GM19324 (cell line): ENCODE measurements at regions not wholly inside any gene's neighbourhood (a gene's known extent, or its start where the extent isn't known, plus 50 kb on each side); places are given as distances from the start of the nearest gene placed in this dataset.

Experiments used
- ATAC-seq: cut with Tn5 transposase; IDR thresholded peaks from one replicate; pipeline ENCODE4 v1.9.1; 2021; ENCODE audit warnings: mild to moderate bottlenecking, moderate library complexity; ENCODE audit not compliant: unreplicated experiment, low FRiP score

- no peak for ATAC-seq
Measured at GRCh38 chr5:58046371-58046770, 413.5 kb downstream of the PLK2 start.

DNA sequence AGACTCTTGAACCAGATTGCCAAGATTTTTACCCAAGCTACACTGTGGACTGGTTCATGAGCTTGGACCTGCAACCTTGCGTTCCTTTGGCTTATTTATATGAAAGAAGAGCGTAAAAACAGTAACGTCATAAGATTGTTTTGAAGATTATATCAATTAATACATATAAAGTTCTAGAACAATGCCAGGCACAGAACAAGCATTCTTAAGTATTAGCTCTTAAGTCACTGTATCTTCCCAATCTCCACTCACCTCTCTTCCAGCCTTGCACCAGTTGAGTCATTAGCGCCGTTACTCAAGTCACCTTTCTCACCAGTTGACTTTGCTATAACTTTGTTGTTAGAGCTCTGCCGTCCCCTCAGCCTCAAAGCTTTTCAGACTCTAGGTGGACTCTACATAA is 415.7 kb downstream of the PLK2 start:
- no peak for ATAC-seq

DNA sequence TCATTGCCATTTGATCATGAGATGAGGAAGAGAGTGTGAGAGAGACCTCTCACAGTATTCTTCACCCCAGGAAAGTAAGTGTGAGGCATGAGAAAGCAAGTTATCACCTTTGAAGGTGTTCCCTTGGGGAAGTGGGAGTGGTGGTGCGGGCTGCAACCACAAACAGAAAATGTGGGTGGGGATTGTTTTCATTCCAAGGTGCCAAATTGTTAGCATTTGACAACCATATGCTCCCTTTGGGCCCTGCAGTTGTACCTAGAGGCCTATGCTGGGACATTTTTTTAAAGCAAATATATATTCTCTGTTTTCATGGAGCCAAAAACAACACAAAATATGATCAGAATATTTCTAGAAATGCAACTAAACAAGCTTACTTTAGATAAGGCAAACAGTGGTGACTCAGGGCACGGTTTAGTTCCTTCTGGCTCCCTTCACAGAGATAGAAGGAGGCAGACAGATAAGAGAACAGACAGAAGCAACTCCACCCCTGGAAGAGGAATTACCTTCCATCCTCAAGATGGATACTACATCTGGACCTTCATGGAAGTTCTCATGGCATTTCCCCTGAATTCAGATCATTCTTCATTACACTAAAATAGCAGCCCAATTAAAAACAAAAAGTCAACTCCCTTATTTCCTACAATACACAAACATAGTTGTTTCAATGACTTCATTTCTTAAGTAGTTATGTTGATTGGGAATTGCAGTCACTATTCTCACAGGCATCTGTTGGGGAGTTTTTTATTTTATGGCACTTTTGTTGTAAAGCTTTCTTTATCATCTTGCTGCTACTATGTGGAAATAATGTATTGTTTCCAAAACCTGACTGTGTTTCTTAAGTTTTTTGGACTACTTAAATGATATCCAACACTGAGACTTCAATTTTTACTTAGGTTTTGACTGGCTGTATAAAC is 416.6 kb downstream of the PLK2 start:
- no peak for ATAC-seq

GRCh38 chr5:58041884-58042283 is 418.0 kb downstream of the PLK2 start:
- no peak for ATAC-seq

GRCh38 chr5:58040846-58041245 is 419.0 kb downstream of the PLK2 start:
- ATAC-seq: no peak

- ATAC-seq: no peak
Measured at GRCh38 chr5:58040044-58040443, 419.8 kb downstream of the PLK2 start.

DNA sequence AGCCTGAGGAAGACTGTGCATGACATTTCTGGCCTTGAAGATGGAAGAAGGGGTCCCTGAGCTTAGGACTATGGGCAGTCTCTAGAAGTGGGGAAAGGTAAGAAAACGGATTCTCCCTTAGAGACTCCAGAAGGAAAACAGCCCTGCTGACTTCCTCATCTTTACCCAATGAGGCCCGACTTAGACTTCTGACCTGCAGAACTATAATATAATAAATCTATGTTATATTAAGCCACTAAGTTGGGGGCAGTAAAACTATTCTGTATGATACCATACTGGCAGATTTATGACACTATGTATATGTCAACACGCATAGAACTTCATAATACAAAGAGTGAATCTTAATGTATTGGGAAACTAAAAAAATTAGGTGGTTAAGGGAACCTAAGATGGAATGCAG is 422.0 kb downstream of the PLK2 start:
- no peak for ATAC-seq

- no peak for ATAC-seq
Measured at GRCh38 chr5:58025809-58026208, 434.1 kb downstream of the PLK2 start.

GRCh38 chr5:58024151-58024550 is 435.7 kb downstream of the PLK2 start:
- ATAC-seq: no peak

DNA sequence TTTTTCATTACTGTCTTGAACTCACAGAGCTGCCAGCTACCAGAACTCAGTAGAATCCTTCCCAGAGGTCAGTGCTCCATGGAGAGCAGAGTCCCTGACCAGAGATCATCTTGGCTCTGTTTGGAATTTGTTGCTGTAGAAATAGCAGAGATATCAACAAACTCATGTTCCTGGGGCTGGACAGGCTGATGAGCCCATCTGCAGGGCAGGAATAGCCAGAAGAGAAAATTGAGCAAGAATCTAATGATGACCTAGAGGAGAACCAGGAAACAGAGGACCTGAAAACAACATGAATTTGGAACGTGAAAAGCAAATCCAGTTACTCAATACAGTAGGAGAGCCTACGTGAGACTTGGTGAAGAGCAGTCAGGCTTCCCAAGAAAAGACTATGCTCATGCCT is 437.8 kb downstream of the PLK2 start:
- no peak for ATAC-seq

DNA sequence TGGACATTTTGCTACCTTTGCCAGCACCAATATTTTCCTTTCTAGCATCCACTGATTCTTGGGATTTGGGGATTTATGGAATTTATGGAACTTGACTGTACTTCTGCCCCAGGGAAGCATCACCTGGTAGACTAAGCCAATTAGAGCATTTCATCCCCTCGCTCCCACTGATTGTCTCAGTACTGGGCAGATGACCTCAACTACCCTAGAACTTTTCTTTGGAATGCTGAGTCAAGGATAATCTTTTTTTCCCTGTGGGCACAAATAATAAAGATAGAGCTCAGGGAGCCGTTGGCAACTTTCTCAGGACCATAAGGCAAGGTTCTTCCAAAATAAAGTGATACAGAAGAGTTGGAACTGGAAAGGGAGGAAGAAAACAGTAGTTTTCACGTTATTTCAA is 438.4 kb downstream of the PLK2 start:
- ATAC-seq: no peak

DNA sequence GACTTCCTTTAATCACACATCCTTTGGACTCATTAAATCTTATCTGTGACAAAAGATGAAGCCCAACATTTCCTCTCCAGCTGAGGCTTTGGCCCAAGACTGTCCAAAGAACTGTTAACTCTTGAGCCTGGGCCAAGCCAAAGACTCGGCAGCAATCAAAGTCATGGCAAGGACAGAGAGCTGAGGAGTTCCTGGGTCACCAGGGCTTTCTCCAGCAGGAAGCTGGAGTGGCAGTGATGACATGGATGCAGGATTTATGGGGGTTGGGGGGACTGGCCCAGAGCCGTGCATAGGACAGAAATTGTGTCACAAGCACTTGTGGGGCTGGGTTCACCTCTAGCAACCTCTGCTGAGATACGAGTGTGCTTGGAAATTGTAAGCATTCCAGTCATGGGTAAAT is 440.3 kb downstream of the PLK2 start:
- no peak for ATAC-seq

GRCh38 chr5:58018016-58018415 is 441.9 kb downstream of the PLK2 start:
- no peak for ATAC-seq

- no peak for ATAC-seq
Measured at GRCh38 chr5:58016877-58017276, 443.0 kb downstream of the PLK2 start.

- no peak for ATAC-seq
Measured at GRCh38 chr5:58016358-58016757, 443.5 kb downstream of the PLK2 start.

- ATAC-seq: no peak
Measured at GRCh38 chr5:58015175-58015574, 444.7 kb downstream of the PLK2 start.

DNA sequence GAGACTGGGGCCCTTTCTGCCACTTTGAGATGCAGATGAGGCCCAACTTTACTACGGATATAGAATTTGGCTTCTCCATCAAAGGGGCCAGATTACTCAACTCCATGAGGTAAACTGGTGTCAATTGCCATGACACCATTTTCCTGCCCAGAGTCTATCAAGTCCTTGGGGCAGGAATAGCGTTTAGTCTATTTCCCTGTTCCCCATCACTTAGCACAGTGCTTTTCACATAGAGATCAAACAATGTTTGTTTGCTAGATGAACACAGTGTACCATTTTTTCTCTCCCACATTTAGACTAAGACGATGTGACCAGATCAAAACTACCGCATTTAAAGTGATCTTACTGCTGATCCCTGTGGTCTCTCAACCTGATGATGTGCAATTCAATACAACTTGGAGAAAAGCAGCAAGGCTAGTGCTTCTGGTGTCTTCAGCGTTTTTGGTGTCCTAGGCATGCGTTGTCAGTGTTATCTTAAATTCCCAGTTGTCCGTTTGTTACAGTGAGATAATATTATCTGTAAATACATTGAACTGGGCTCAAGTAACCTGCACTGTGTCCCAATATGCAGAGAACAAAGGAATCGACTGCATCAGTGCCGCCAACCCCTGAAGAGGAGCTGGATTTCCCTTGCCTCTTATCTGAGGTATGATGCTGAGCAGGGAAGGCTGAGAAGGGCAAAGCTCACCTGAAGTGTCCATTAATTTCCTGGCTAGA is 446.2 kb downstream of the PLK2 start:
- no peak for ATAC-seq

- no peak for ATAC-seq
Measured at GRCh38 chr5:58012801-58013315, 447.0 kb downstream of the PLK2 start.

GRCh38 chr5:58012102-58012501 is 447.8 kb downstream of the PLK2 start:
- no peak for ATAC-seq

- ATAC-seq: no peak
Measured at GRCh38 chr5:58011301-58011700, 448.6 kb downstream of the PLK2 start.

- ATAC-seq: no peak
Measured at GRCh38 chr5:58009754-58010153, 450.1 kb downstream of the PLK2 start.

DNA sequence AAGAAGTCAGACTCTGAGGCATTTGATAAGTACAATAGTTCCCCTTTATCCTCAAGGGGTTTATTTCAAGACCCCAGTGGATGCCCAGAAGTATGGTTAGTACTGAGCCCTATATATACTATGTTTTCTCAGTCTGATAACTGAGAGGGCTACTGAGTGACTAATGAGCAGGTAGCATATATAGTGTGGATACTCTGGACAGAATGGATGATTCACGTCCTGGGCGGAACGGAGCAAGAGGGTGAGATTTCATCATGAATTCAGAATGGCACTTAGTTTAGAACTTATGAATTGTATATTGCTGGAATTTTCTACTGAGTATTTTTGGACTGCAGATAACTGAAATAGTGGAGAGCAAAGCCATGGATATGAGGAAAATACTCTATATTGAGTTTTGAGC is 457.6 kb downstream of the PLK2 start:
- ATAC-seq: no peak
